Heart right ventricle (tissue), 16 donors: ENCODE measurements at regions not wholly inside any gene's neighbourhood (a gene's known extent, or its start where the extent isn't known, plus 50 kb on each side); places are given as distances from the start of the nearest gene placed in this dataset.

ENCODE experiments used
- ATAC-seq, 8 donors: fragments of 200-7000 bp; cut with Tn5 transposase; one replicate each; pipeline ENCODE4 v1.9.1; 2020; ENCODE audit warnings: mild to moderate bottlenecking in 8 of 8, moderate library complexity in 8 of 8, moderate number of reproducible peaks in 1 of 8
- DNase-seq, 2 donors: peaks; one replicate each; pipeline ENCODE4 v3.0.0-alpha.2; 2020
- H3K27ac ChIP-seq, 10 donors: fragments of 200-600 bp; sonication (generic) in 2 of 10; one replicate each; pipeline versions ENCODE4 v1.5.0 to v1.8.0; 2020 to 2022; ENCODE audit warnings: mild to moderate bottlenecking in 3 of 10
- H3K27me3 ChIP-seq, 7 donors: fragments of 200-600 bp; one replicate each; pipeline ENCODE4 v1.8.0; 2021 to 2022; ENCODE audit warnings: mild to moderate bottlenecking in 2 of 7
- H3K36me3 ChIP-seq, 9 donors: fragments of 200-600 bp; sonication (generic) in 1 of 9; one replicate each; pipeline versions ENCODE4 v1.5.0 to v1.8.0; 2020 to 2022; ENCODE audit warnings: mild to moderate bottlenecking in 2 of 9
- H3K4me1 ChIP-seq, 9 donors: fragments of 200-600 bp; sonication (generic) in 1 of 9; one replicate each; pipeline versions ENCODE4 v1.5.0 to v1.8.0; 2020 to 2022; ENCODE audit warnings: mild to moderate bottlenecking in 4 of 9
- H3K4me3 ChIP-seq, 10 donors: fragments of 200-600 bp; sonication (generic) in 2 of 10; one replicate each; pipeline versions ENCODE4 v1.5.0 to v1.8.0; 2020 to 2022; ENCODE audit warnings: mild to moderate bottlenecking in 7 of 10, moderate library complexity in 2 of 10
- H3K9me3 ChIP-seq, 11 donors: fragments of 200-600 bp in 10 of 11; sonication (generic) in 2 of 11; one replicate each; pipeline versions ENCODE4 v1.5.0 to v1.8.0; 2013 to 2022; ENCODE audit warnings: mild to moderate bottlenecking in 2 of 11, control low read depth in 1 of 11, moderate library complexity in 1 of 11
- CTCF ChIP-seq, 9 donors: fragments of 200-600 bp; sonication (generic) in 2 of 9; IDR thresholded peaks; one replicate each; pipeline versions ENCODE4 v1.5.0 to v1.8.0; 2021 to 2022; ENCODE audit warnings: antibody characterized with exemption in 9 of 9, mild to moderate bottlenecking in 5 of 9, moderate library complexity in 1 of 9
- WGBS, 2 donors: extraction: QIAGEN DNeasy Blood & Tissue Kit; methylation state at CpG; one replicate each; pipeline ENCODE4 v1.1.7; 2013; ENCODE audit warnings: inconsistent platforms in 1 of 2; 5-methylcytosine and 5-hydroxymethylcytosine counted together
- intact Hi-C, 10 donors: fragments of 100-400 bp; cut with DNase I; formaldehyde crosslinking; loops; one replicate each; pipeline versions ENCODE4 v1.11.1 to v1.14.2; 2022
- donor health status: Arrhythmogenic right ventricular cardiomyopathy.
- donor health status: ischemic (EF 13 %, LVEDD 7.1; RV severe dilation, severe dysfunction).
- donor health status: healthy with polysubstance abuse.
- donor health status: DM: no; HTN: yes; CAD: no.
- donor health status: DM: no; HTN: no; CAD: no.
- donor health status: ischemic (EF 25% LVEDD 6.9; RV normal size, moderate dysfunction).
- donor health status: ischemic (EF 25% LVEDD 5.7; RV mildly dilated, moderate dysfunction).
- donor health status: healthy.
- donor health status: DM: yes; HTN: yes; CAD: no.
- donor health status: Ischemic cardiomyopathy.
- donor health status: ischemic (EF 35%, LVEDD 5.7; RV mildly dilated, moderate dysfunction).
- donor health status: nonischemic (EF 11% LVEDD 7.7; RV severe dilation, severe dysfunction).
- donor health status: DM: yes; HTN: yes; CAD: no.
- donor health status: PGD.
- donor health status: ischemic (EF 29% LVEDD 5.4; RV normal size, mild dysfunction).
- donor health status: nonischemic (EF 23%, LVEDD 6.1; RV moderate dilation, normal function).

- TF ChIP-seq CTCF (IDR thresholded peaks at IDR 0.05) = no peak
- 90 to 91% methylated on average over 19 to 22 of the region's 22 CpGs for WGBS, 2 donors
- no peak for DNase-seq
- intact Hi-C loops = no loop called here
- H3K4me1 ChIP-seq = no peaks in the 10 kb centered on the region
- ATAC-seq = no peak
- no peaks in the 10 kb centered on the region for H3K9me3 ChIP-seq
- H3K27me3 ChIP-seq = peaks cover 0 to 9% (median 0%) of the 10 kb centered on the region in 7 donors
- H3K4me3 ChIP-seq = no peak overlapping the region
- H3K27ac ChIP-seq = no peak overlapping the region
- no peaks in the 10 kb centered on the region for H3K36me3 ChIP-seq
Observed at GRCh38 chr18:78517328-78517727, 462.3 kb upstream of the SALL3 start.

- no peaks in the 10 kb centered on the region for H3K4me1 ChIP-seq
- no peak for DNase-seq
- TF ChIP-seq CTCF (IDR thresholded peaks at IDR 0.05) = no peak
- intact Hi-C loops = no loop called here
- H3K27me3 ChIP-seq = peaks cover 0 to 9% (median 0%) of the 10 kb centered on the region in 7 donors
- WGBS, 2 donors = 79 to 81% methylated on average over 13 of the region's 13 CpGs
- no peaks in the 10 kb centered on the region for H3K9me3 ChIP-seq
- no peak overlapping the region for H3K4me3 ChIP-seq
- ATAC-seq = no peak
- no peak overlapping the region for H3K27ac ChIP-seq
- no peaks in the 10 kb centered on the region for H3K36me3 ChIP-seq
Observed at GRCh38 chr18:78517973-78518372, 461.6 kb upstream of the SALL3 start.

- Histone ChIP-seq H3K36me3 (no peaks in the 10 kb centered on the region), H3K4me3 (no peak overlapping the region), H3K9me3 (no peaks in the 10 kb centered on the region), H3K4me1 (no peaks in the 10 kb centered on the region), H3K27ac (no peak overlapping the region), H3K27me3 (peaks cover 0 to 9% (median 0%) of the 10 kb centered on the region in 7 donors)
- DNase-seq = no peak
- WGBS, 2 donors = 89 to 93% methylated on average over 25 of the region's 25 CpGs
- intact Hi-C loops = no loop called here
- ATAC-seq = no peak
- no peak for TF ChIP-seq CTCF (IDR thresholded peaks at IDR 0.05)
Observed at GRCh38 chr18:78518805-78519204, 460.8 kb upstream of the SALL3 start.

GRCh38 chr18:78519394-78520062 is 460.1 kb upstream of the SALL3 start:
- peaks cover 0 to 9% (median 0%) of the 10 kb centered on the region in 7 donors for H3K27me3 ChIP-seq
- intact Hi-C loops = loop anchor here in 1 of 10 donors (10.0 kb wide), 1 partner anchor 65 kb away; no protein-coding TSS in a partner anchor
- 84 to 87% methylated on average over 15 of the region's 15 CpGs for WGBS, 2 donors

More at GRCh38 chr18:78519394-78520062, 460.1 kb upstream of the SALL3 start:
- H3K36me3 ChIP-seq = no peaks in the 10 kb centered on the region
- H3K9me3 ChIP-seq = no peaks in the 10 kb centered on the region
- no peak for ATAC-seq
- TF ChIP-seq CTCF (IDR thresholded peaks at IDR 0.05) = no peak
- H3K4me1 ChIP-seq = no peaks in the 10 kb centered on the region
- H3K27ac ChIP-seq = no peak overlapping the region
- no peak for DNase-seq
- no peak overlapping the region for H3K4me3 ChIP-seq
